HEK293T (cell line): ENCODE measurements at regions not wholly inside any gene's neighbourhood (a gene's known extent, or its start where the extent isn't known, plus 50 kb on each side); places are given as distances from the start of the nearest gene placed in this dataset.

Experiments
- CTCF ChIA-PET: fragments of 350-600 bp; formaldehyde crosslinking; extraction: SDS; loops from one replicate; lab custom pipeline; 2021; ENCODE audit warnings: antibody characterized with exemption, inconsistent platforms; lab: Yijun Ruan, JAX
- POLR2A ChIA-PET: fragments of 350-600 bp; formaldehyde crosslinking; extraction: SDS; loops from one replicate; lab custom pipeline; 2020; ENCODE audit warnings: antibody characterized with exemption, inconsistent platforms; lab: Yijun Ruan, JAX
- DNase-seq: peaks from one replicate; pipeline ENCODE4 v3.0.0; 2012; ENCODE audit warnings: mixed read lengths; ENCODE audit errors: extremely low spot score
- ARNT ChIP-seq: fragments of 450-650 bp; IDR thresholded peaks from 2 replicates; pipeline ENCODE4 v1.6.1; 2017; ENCODE audit warnings: mild to moderate bottlenecking
- BHLHE40 ChIP-seq: fragments of 450-650 bp; IDR thresholded peaks from 2 replicates; pipeline ENCODE4 v1.6.1; 2016; ENCODE audit warnings: mild to moderate bottlenecking, moderate library complexity, borderline replicate concordance
- CTBP1 ChIP-seq: fragments of 450-650 bp; IDR thresholded peaks from 2 replicates; pipeline ENCODE4 v1.6.1; 2016; ENCODE audit warnings: borderline replicate concordance
- ELF4 ChIP-seq: fragments of 450-650 bp; IDR thresholded peaks from 2 replicates; pipeline ENCODE4 v1.6.1; 2017; ENCODE audit warnings: antibody characterized with exemption
- FOXA1 ChIP-seq: fragments of 450-650 bp; IDR thresholded peaks from 2 replicates; pipeline ENCODE4 v1.6.1; 2016; ENCODE audit warnings: mild to moderate bottlenecking
- FOXK2 ChIP-seq: fragments of 450-650 bp; IDR thresholded peaks from 2 replicates; pipeline ENCODE4 v1.6.1; 2016; ENCODE audit warnings: mild to moderate bottlenecking
- FOXM1 ChIP-seq: fragments of 450-650 bp; IDR thresholded peaks from 2 replicates; pipeline ENCODE4 v1.6.1; 2017; ENCODE audit warnings: mild to moderate bottlenecking, borderline replicate concordance
- HDGF ChIP-seq: fragments of 450-650 bp; IDR thresholded peaks from 2 replicates; pipeline ENCODE4 v1.6.1; 2017; ENCODE audit warnings: antibody characterized with exemption, borderline replicate concordance
- L3MBTL2 ChIP-seq: fragments of 450-650 bp; conservative IDR thresholded peaks from 2 replicates; pipeline ENCODE4 v1.6.1; 2016; ENCODE audit warnings: mild to moderate bottlenecking
- LEF1 ChIP-seq: fragments of 450-650 bp; IDR thresholded peaks from 2 replicates; pipeline ENCODE4 v1.6.1; 2017; ENCODE audit warnings: mild to moderate bottlenecking, borderline replicate concordance
- NFRKB ChIP-seq: fragments of 450-650 bp; IDR thresholded peaks from 2 replicates; pipeline ENCODE4 v1.6.1; 2016; ENCODE audit warnings: mild to moderate bottlenecking, moderate library complexity
- SP1 ChIP-seq: fragments of 450-650 bp; IDR thresholded peaks from 2 replicates; pipeline ENCODE4 v1.6.1; 2017
- SUZ12 ChIP-seq: fragments of 450-650 bp; IDR thresholded peaks from 2 replicates; pipeline ENCODE4 v1.6.1; 2016; ENCODE audit warnings: mild to moderate bottlenecking
- TARDBP ChIP-seq: fragments of 450-650 bp; IDR thresholded peaks from 2 replicates; pipeline ENCODE4 v1.6.1; 2016
- ZNF384 ChIP-seq: fragments of 450-650 bp; IDR thresholded peaks from 2 replicates; pipeline ENCODE4 v1.6.1; 2016
- TF ChIP-seq, protein P1 (sequence below): fragments of 450-650 bp; IDR thresholded peaks from 2 replicates; pipeline ENCODE4 v1.6.1; 2016

GRCh38 chr2:70380621-70381020 is 78.8 kb upstream of the FAM136A start:
- ChIA-PET POLR2A (no interaction called here), CTCF (no interaction called here)
- no peak for DNase-seq
- no peak for TF ChIP-seq CTBP1
- no peak for TF ChIP-seq ZNF384
- no peak for TF ChIP-seq TARDBP
- no peak for TF ChIP-seq ELF4
- TF ChIP-seq BHLHE40 = no peak
- TF ChIP-seq L3MBTL2 = no peak
- no peak for TF ChIP-seq FOXM1
- TF ChIP-seq NFRKB = no peak
- TF ChIP-seq LEF1 = no peak
- no peak for TF ChIP-seq ARNT
- TF ChIP-seq, protein P1, sequence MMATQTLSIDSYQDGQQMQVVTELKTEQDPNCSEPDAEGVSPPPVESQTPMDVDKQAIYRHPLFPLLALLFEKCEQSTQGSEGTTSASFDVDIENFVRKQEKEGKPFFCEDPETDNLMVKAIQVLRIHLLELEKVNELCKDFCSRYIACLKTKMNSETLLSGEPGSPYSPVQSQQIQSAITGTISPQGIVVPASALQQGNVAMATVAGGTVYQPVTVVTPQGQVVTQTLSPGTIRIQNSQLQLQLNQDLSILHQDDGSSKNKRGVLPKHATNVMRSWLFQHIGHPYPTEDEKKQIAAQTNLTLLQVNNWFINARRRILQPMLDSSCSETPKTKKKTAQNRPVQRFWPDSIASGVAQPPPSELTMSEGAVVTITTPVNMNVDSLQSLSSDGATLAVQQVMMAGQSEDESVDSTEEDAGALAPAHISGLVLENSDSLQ = no peak
- TF ChIP-seq FOXA1 = no peak
- TF ChIP-seq SP1 = no peak
- TF ChIP-seq FOXK2 = no peak
- no peak for TF ChIP-seq HDGF
- TF ChIP-seq SUZ12 = no peak

GRCh38 chr2:70374616-70375015 is 72.7 kb upstream of the FAM136A start:
- ChIA-PET CTCF (no interaction called here), POLR2A (no interaction called here)
- TF ChIP-seq CTBP1 = no peak
- TF ChIP-seq L3MBTL2 = no peak
- TF ChIP-seq FOXK2 = no peak
- no peak for TF ChIP-seq SP1
- TF ChIP-seq ELF4 = no peak
- TF ChIP-seq ZNF384 = no peak
- TF ChIP-seq NFRKB = no peak
- TF ChIP-seq SUZ12 = no peak
- no peak for TF ChIP-seq FOXA1
- no peak for TF ChIP-seq LEF1
- no peak for TF ChIP-seq FOXM1
- no peak for TF ChIP-seq ARNT
- no peak for TF ChIP-seq BHLHE40
- no peak for TF ChIP-seq HDGF
- TF ChIP-seq, protein P1 = no peak
- TF ChIP-seq TARDBP = no peak
- no peak for DNase-seq

DNA sequence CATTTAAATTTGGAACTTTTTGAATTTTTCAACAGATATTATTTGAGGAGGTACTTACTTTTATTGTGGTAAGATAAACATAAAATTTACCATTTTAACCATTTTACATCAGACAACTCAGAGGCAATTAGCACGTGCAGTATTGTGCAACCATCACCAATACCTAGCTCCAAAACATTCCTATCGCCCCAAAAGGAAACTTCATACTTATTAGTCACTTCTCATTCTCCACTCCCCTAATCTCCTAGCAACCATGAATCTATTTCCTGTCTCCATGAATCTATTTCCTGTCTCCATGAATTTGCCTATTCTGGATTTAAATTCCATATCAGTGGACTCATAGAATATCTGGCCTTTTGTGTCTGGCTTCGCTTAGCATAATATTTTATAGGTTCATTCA is 69.9 kb upstream of the FAM136A start:
- DNase-seq = no peak
- CTCF ChIA-PET = no interaction called here
- POLR2A ChIA-PET = no interaction called here
- TF ChIP-seq BHLHE40 = no peak

GRCh38 chr2:70369082-70369481 is 67.2 kb upstream of the FAM136A start:
- POLR2A ChIA-PET = no interaction called here
- DNase-seq = no peak
- TF ChIP-seq FOXA1 = no peak
- TF ChIP-seq FOXK2 = no peak
- TF ChIP-seq ZNF384 = no peak
- TF ChIP-seq ELF4 = no peak
- TF ChIP-seq BHLHE40 = no peak
- TF ChIP-seq FOXM1 = no peak
- no peak for TF ChIP-seq SP1
- TF ChIP-seq L3MBTL2 = no peak
- TF ChIP-seq, protein P1 = no peak
- no peak for TF ChIP-seq ARNT
- no peak for TF ChIP-seq LEF1
- TF ChIP-seq HDGF = no peak
- no peak for TF ChIP-seq CTBP1
- no peak for TF ChIP-seq NFRKB
- TF ChIP-seq TARDBP = no peak
- no peak for TF ChIP-seq SUZ12
- CTCF ChIA-PET = no interaction called here

DNA sequence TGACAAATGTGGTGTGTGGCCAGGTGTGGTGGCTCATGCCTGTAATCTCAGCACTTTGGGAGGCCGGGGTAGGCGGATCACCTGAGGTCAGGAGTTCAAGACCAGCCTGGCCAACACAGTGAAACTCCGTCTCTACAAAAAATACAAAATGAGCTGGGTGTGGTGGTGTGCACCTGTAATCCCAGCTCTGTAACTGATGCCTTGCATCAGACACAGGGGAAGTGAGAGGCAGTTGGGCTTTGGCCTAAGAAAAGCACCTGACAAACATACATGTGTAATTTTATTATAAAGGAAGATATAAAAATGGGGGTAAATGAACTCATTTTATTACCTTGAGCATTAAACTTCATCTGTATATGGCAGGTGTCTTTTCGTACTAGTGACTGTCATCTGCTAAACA is 66.7 kb upstream of the FAM136A start:
- no peak for DNase-seq
- CTCF ChIA-PET = no interaction called here
- POLR2A ChIA-PET = no interaction called here
- TF ChIP-seq NFRKB = no peak
- TF ChIP-seq LEF1 = no peak
- no peak for TF ChIP-seq FOXK2
- TF ChIP-seq SP1 = no peak

GRCh38 chr2:70367722-70368323 is 66.0 kb upstream of the FAM136A start:
- no peak for DNase-seq
- CTCF ChIA-PET = no interaction called here
- TF ChIP-seq ARNT (no peak), SP1 (no peak), FOXA1 (no peak)
- POLR2A ChIA-PET = no interaction called here

DNA sequence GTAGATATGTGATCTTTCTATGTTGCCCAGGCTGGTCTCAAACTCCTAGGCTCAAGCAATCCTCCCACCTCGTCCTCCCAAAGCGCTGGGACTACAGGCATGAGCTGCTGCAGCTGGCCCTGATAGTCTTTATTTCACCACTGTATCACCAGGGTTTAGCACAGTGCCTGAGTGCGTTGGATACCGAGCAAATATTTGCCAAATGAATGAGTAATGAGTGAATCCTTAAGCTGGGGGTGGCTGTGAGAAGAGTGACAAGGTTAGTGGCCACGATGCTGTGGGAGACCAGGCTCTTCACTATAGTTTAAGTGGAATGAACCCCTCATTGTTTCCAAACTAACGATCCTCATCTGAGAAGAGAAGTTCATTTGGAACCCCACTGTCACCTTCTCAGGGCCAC is 60.8 kb upstream of the FAM136A start:
- ChIA-PET POLR2A (no interaction called here), CTCF (interaction anchor here (0.6 kb wide), 1 partner anchor 22 kb away, joined by 3 read pairs; no protein-coding TSS in a partner anchor)
- no peak for DNase-seq
- TF ChIP-seq, protein P1 = no peak
